HCEC 1CT (cell line): ENCODE measurements at regions not wholly inside any gene's neighbourhood (a gene's known extent, or its start where the extent isn't known, plus 50 kb on each side); places are given as distances from the start of the nearest gene placed in this dataset.
"Not testable (repeated sequence)": the region's sequence is repeated elsewhere in the genome, so short reads cannot be mapped to it uniquely, and the experiment has no call there.

Experiments used
- DNase-seq: peaks from one replicate; pipeline ENCODE4 v3.0.0-alpha.2; 2017

DNA sequence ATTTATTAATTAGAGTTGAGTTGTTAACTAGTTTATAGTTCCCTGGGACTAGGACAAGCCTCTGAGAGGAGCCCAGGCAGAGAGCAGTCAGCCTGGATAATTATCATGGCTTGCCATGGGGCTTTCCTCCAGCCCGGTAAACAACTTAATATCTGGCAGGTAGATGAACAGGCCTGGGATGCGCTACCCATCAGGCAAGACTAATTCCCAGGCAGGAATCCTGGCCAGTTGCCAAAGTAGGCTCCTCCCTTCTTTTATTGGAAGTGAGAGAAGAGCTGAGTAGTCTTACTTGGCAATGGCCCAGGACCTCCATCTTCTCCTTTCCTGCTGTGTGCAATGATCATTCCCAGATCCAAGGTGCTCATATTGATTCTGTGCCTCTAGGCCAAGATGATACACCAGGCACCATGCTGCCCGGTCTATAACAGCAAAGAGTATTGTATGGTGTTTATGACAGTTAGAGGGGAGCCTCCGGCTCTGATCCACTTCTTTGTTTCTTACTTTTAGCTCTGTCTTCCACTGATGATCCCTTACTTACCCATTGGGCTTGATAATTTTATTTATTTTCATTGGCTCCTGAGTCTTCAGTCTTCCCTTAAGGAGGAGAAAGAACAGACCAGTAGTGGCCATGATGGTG lies 408.7 kb downstream of the REEP3 start:
- no peak for DNase-seq

DNA sequence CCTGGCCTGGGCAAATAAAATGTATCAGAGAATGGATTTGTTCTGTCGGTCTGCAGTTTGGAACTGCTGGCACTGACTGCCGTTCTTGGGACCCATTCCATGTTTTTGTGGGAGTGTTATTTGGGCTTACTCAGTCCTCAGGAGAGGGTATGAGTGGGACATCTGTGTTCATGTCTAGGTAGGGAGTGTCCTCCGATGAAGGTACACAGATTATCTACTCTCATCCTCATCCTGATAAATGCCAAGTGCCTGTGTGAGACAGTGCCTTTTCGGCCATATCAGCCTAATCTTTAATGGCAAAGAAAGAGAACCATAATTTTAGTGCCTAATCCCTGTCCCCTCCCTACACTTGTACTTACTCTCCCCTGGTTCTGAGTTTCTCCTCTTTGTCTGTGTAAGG lies 409.4 kb downstream of the REEP3 start:
- no peak for DNase-seq

DNA sequence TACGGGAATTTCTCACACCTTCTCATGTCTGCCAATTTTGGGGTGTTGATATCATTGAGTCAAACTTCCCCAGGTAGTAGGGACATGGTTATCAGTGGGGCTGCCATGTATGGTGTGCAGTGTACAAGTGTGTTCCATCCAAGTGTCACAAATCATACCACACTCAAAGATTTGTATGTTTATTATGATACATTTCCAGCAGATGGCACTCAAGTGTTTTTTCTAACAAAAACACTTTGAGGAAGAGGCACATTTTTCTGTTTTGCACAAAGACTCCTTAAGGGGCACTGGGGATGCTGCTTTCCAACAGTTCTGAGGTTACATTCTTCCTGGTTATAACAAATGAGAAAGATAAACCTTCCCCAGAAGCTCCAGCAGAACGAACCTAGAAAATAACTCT lies 414.5 kb downstream of the REEP3 start:
- no peak for DNase-seq

- no peak for DNase-seq
These were observed 419.2 kb downstream of the REEP3 start for GRCh38 chr10:63940277-63940922.

DNA sequence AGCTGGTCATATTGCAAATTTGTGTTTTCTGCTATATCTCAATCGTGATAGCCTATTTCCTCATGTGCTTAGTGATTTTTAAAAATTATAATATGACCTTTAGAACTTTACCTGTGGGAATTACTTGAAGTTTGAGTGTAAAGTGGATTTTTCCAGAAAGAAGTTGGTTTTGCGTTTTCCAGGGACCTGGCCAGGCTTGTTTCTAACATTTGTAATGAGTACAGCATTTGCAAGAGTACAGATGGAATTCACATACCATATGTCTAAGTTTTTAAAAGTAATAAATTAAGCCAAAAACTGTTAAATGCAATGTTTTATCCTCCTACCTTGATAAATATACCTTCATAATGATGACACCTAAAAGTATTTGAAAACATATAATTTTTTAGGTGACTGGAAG lies 443.2 kb downstream of the REEP3 start:
- DNase-seq: no peak

GRCh38 chr10:63965846-63966245 lies 444.6 kb downstream of the REEP3 start:
- no peak for DNase-seq

- no peak for DNase-seq
These were observed 452.0 kb downstream of the REEP3 start for GRCh38 chr10:63972949-63973827.

- no peak for DNase-seq
These were observed 455.3 kb downstream of the REEP3 start for GRCh38 chr10:63976538-63976937.

GRCh38 chr10:63977329-63977923 lies 456.2 kb downstream of the REEP3 start:
- peak; percentile 19 for DNase-seq

- not testable (repeated sequence) for DNase-seq
These were observed 459.7 kb downstream of the REEP3 start for GRCh38 chr10:63980870-63981269.

- not testable (repeated sequence) for DNase-seq
These were observed 462.9 kb downstream of the REEP3 start for GRCh38 chr10:63984061-63984460.

- no peak for DNase-seq
These were observed 465.3 kb downstream of the REEP3 start for GRCh38 chr10:63986536-63986935.

DNA sequence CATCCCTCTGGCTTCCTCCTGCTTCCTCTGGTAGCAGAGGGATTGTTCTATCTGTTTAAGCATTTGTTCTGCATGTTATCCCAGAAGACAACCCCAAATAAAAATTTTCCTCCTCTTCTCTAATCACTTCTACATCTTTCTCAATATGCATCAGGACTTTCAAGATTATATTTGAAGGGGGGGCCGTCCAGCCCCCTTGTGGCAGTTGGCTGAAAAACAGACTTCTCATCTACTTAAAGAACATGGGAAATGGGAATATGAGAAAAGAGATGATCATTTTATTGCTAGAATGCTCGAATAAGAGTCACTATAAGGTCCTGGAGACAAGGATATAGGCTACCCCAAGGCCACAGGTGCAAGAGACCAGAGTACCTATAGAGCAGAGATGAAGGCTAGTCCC lies 466.0 kb downstream of the REEP3 start:
- no peak for DNase-seq

DNA sequence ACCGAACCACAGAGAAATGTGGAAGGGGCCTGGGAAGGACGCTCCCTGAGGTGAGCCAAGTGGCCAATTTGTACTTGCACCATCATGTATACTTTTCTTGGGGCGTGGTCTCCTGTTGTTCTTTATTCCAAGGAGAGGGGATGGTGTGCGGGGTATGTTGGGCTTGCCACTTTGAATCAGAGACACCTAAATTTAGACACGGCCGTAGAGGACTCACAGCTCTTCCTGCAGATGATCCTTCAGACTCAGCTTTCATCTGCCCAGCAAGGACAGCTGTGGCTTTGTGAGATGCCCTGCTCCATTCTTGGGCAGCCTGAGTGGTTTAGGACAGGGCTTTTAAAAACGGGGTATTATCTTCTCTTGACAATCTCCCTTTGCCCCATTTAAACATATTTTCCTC lies 473.2 kb downstream of the REEP3 start:
- DNase-seq: no peak

DNA sequence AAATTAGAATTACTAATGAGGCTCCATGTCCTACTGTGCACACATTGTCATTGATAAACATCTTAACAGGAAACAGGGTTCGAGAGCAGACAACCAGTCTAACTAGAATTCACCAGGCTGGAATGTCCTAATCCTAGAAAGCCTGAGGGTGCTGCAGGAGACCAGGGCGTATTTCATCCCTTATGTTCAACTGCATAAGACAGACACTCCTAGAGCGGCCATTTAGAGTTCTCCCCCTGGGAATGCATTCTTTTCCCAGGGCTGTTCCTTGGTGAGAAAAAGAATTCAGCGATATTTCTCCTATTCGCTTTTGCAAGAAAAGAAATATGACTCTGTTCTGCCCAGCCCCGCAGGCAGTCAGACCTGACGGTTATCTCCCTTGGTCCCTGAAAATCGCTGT lies 486.0 kb downstream of the REEP3 start:
- no peak for DNase-seq

GRCh38 chr10:64010711-64011110 lies 489.5 kb downstream of the REEP3 start:
- DNase-seq: no peak

DNA sequence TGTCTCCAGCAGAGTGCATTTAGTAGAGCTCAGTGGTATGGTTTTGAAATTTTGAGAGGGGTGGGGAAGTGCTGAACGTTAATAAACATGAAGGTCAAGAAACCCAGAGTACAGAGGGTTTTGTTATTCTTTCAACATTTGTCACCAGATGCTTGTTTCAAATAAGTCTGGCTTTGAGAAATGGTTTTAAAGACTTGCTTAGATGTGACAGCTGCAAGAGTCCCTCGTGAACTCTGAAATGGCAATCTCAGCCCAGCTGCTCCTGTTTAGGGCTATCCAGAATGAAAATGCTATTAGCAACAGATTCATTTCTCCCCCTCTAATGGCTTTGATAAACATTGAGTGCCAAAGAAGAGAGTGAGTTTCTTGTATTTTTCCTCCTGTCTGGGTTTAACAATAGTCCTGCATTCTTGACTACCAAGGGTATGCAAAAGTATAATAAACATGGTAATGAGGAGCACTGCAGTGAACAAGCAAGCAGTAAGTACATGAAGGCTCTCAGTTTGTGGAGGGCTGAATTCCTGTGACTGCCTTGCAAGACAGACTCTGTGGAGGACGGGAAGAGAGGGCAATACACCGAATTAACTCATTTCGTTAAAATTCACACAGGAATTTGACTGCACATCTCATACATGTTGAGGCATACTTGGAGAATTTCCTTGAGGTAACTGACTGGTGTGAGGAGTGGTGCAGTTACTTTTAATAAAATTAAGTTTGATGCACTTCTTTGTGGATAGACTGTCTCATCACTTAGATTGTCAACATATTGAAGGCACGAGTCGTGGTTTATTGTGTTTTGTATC lies 490.9 kb downstream of the REEP3 start:
- DNase-seq: no peak

DNA sequence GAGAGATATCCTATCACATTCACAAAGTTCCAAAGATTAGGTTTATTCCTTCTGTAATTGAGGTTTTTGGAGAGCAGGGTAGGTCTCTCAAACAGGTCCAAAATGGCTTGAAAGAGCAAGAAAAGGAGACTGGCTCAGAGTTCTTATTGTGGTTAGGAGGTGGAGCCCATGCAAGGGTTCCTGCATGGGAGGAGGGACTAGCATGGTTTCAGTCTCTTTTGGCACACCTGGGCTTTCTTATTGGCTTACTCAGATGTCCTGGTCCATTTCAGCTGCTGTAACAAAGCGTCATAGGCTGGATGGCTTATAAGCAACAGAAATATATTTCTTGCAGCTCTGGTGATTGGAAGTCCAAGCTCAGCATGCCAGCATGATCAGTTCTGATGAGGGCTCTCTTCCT lies 493.1 kb downstream of the REEP3 start:
- no peak for DNase-seq

GRCh38 chr10:64023926-64024470 lies 502.8 kb downstream of the REEP3 start:
- no peak for DNase-seq

DNA sequence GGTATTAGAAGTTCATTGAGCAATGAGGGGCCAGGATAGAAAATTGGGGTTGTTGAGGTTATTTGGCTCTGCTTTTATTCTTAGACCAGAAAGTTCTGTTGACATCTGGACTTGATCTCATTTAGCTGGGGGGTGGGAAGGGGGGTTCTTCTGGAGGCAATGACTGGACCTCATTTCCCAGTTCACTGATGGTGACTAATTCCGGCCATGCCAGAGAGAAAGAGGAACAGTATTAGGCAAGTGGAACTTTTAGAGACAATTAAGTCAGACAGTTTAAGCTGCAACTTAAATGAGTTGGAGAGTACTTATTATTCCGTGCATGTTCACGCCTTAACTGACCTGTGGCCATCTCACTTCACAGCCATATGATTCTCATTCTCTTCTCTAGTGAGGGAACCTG lies 512.5 kb downstream of the REEP3 start:
- DNase-seq: no peak

DNA sequence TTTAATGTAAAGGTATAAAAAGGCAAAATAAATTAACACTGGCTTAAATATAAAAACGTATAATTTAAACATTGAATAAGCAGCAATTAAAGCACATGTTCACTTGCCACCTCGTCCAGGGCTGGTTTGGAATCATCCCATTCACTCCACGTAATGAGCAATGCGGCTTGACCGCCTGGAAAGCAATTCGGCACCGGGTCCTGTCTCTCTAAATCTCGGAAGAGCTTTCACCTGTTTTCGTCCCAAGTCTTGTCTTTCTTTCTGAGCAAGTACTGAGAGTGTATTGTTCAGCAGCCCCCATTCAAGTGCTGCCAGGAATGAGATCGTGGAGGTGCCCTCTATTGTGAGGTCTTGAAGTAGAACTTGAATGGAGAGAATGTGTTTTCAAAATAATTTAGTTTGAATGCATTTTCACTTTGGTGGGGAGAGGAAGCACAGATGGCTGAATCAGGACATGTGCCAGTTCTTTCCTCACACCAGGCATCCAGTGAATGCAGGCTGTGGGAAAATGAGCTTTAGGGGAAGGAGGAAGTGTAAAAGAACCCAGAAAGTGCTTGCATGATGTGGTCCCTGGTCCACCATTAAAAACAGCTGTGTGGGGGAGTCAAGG lies 515.2 kb downstream of the REEP3 start:
- DNase-seq: no peak

DNA sequence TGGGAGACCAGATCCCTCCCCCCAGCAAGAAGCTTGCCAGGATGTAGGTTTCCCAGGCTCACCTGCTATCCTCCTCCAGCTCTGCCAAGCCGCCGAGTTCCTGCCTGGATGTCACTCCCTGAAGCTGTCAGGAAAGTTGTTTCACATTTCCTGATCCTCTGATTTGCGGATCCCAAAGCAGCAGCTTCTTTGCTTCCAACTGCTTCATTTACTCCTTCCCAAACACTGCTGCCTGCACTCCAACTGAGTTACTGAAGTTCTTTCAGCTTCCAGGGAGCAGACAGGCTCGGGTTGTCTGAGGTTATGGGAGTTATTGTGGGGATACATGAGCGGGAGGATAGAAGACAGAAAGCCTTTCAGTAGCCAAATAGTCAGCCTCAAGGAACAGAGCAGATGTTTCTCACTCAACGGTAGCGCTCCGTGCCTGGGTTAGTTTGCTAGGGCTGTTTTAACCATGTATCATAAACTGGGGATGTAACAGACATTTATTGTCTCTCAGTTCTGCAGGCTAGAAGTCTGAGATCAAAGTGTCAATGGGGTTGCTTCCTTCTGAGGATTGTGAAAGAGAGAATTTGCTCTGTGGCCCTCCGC lies 516.0 kb downstream of the REEP3 start:
- DNase-seq: no peak
